22Rv1 (cell line): ENCODE measurements at regions not wholly inside any gene's neighbourhood (a gene's known extent, or its start where the extent isn't known, plus 50 kb on each side); places are given as distances from the start of the nearest gene placed in this dataset.

Source experiments
- CTCF ChIP-seq: fragments of 450-650 bp; IDR thresholded peaks from 2 replicates; pipeline ENCODE4 v1.5.1; 2017; ENCODE audit warnings: mild to moderate bottlenecking
- ZFX ChIP-seq: fragments of 450-650 bp; IDR thresholded peaks from 2 replicates; pipeline ENCODE4 v1.6.1; 2017; ENCODE audit warnings: antibody characterized with exemption, borderline replicate concordance

GRCh38 chr20:11371831-11372230, 545.9 kb upstream of the BTBD3 start:
- TF ChIP-seq CTCF: no peak
- TF ChIP-seq ZFX: no peak
